K562 (cell line): ENCODE measurements at regions not wholly inside any gene's neighbourhood (a gene's known extent, or its start where the extent isn't known, plus 50 kb on each side); places are given as distances from the start of the nearest gene placed in this dataset.

Source experiments
- BRD9 ChIP-seq: fragments of 450-650 bp; IDR thresholded peaks from 2 replicates; pipeline ENCODE4 v1.6.1; 2018; ENCODE audit warnings: low read depth; ENCODE audit not compliant: partially characterized antibody
- FIP1L1 ChIP-seq: fragments of 200-400 bp; formaldehyde crosslinking; IDR thresholded peaks from 2 replicates; pipeline ENCODE4 v1.6.1; 2018; ENCODE audit warnings: mild to moderate bottlenecking, low read depth, low read length; ENCODE audit not compliant: poor library complexity, severe bottlenecking
- KLF1 ChIP-seq: fragments of 450-650 bp; IDR thresholded peaks from 2 replicates; pipeline ENCODE4 v1.6.1; 2016; ENCODE audit warnings: missing genetic modification characterization, missing compliant biosample characterization
- MEF2D ChIP-seq: conservative IDR thresholded peaks from 2 replicates; pipeline ENCODE4 v1.6.1; 2016; ENCODE audit warnings: low read depth, missing genetic modification characterization, missing compliant biosample characterization
- SMARCA5 ChIP-seq: fragments of 450-650 bp; IDR thresholded peaks from 2 replicates; pipeline ENCODE4 v1.6.1; 2016
- SUPT5H ChIP-seq: fragments of 450-650 bp; IDR thresholded peaks from 2 replicates; pipeline ENCODE4 v1.6.1; 2016
- TEAD2 ChIP-seq: fragments of 450-650 bp; IDR thresholded peaks from 2 replicates; pipeline ENCODE4 v1.6.1; 2016; ENCODE audit warnings: missing genetic modification characterization, control low read depth, missing compliant biosample characterization
- ZNF316 ChIP-seq: fragments of 450-650 bp; IDR thresholded peaks from 2 replicates; pipeline ENCODE4 v1.6.1; 2016
- ZNF668 ChIP-seq: fragments of 250-450 bp; sonication (Bioruptor Pico); IDR thresholded peaks from 2 replicates; pipeline ENCODE4 v1.8.0; 2022; ENCODE audit warnings: mild to moderate bottlenecking, inconsistent platforms
- TF ChIP-seq, protein P1 (sequence below), 2 experiments: fragments of 450-650 bp; IDR thresholded peaks; 2 replicates each; pipeline ENCODE4 v1.6.1; 2016; ENCODE audit warnings: mild to moderate bottlenecking in 2 of 2, borderline replicate concordance in 1 of 2, low read depth in 1 of 2, moderate library complexity in 1 of 2
- TF ChIP-seq, protein P2 (sequence below): IDR thresholded peaks from 2 replicates; pipeline ENCODE4 v1.6.1; 2011; ENCODE audit not compliant: insufficient read length; ENCODE audit errors: extremely low read depth
- TF ChIP-seq, protein P3 (sequence below): fragments of 450-650 bp; IDR thresholded peaks from 2 replicates; pipeline ENCODE4 v1.6.1; 2018; ENCODE audit not compliant: partially characterized antibody
- TF ChIP-seq, protein P4 (sequence below): fragments of 450-650 bp; formaldehyde crosslinking; IDR thresholded peaks from 2 replicates; pipeline ENCODE4 v1.4.0; 2020; ENCODE audit warnings: mild to moderate bottlenecking, mixed read lengths

DNA sequence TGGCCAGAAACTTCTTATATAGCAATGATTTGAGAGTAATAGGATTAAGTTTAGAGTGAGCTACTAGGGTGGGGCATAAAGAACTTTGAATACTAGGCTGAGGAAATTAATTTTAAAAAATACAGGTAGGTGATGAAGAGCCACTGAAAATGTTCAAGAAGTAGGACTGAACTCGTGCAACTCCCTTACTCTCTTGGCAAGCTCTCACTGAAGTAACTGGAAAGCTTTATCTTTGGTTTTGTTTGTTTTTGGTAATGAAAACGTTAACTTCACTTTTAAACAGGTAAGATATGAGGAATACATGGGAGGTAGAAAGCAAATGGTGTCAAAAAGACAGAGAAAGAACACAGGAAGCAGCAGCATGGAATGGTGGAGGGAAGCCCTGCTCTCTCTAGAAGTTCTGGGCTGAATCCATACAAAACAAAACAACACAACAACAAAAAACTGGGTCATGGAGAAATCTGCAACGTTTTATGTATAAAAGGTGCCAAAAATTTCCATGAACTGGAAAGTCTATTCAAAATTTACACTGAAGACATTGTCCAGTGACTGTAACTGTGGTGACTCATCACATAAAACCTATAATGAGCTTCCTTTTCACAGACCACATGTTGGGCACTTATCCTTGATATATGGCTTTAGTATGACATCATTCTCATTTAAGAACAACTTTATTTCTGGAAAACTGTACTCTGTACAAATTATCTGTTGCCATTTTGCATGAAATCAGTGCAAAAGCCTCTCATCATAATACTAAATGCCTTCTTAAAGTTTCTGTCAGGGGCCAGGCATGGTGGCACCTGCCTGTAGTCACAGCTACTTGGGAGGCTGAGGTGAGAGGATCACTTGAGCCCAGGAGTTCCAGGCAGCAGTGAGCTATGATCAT is 91.2 kb upstream of the CHD1 start (continued):
- TF ChIP-seq, protein P1, sequence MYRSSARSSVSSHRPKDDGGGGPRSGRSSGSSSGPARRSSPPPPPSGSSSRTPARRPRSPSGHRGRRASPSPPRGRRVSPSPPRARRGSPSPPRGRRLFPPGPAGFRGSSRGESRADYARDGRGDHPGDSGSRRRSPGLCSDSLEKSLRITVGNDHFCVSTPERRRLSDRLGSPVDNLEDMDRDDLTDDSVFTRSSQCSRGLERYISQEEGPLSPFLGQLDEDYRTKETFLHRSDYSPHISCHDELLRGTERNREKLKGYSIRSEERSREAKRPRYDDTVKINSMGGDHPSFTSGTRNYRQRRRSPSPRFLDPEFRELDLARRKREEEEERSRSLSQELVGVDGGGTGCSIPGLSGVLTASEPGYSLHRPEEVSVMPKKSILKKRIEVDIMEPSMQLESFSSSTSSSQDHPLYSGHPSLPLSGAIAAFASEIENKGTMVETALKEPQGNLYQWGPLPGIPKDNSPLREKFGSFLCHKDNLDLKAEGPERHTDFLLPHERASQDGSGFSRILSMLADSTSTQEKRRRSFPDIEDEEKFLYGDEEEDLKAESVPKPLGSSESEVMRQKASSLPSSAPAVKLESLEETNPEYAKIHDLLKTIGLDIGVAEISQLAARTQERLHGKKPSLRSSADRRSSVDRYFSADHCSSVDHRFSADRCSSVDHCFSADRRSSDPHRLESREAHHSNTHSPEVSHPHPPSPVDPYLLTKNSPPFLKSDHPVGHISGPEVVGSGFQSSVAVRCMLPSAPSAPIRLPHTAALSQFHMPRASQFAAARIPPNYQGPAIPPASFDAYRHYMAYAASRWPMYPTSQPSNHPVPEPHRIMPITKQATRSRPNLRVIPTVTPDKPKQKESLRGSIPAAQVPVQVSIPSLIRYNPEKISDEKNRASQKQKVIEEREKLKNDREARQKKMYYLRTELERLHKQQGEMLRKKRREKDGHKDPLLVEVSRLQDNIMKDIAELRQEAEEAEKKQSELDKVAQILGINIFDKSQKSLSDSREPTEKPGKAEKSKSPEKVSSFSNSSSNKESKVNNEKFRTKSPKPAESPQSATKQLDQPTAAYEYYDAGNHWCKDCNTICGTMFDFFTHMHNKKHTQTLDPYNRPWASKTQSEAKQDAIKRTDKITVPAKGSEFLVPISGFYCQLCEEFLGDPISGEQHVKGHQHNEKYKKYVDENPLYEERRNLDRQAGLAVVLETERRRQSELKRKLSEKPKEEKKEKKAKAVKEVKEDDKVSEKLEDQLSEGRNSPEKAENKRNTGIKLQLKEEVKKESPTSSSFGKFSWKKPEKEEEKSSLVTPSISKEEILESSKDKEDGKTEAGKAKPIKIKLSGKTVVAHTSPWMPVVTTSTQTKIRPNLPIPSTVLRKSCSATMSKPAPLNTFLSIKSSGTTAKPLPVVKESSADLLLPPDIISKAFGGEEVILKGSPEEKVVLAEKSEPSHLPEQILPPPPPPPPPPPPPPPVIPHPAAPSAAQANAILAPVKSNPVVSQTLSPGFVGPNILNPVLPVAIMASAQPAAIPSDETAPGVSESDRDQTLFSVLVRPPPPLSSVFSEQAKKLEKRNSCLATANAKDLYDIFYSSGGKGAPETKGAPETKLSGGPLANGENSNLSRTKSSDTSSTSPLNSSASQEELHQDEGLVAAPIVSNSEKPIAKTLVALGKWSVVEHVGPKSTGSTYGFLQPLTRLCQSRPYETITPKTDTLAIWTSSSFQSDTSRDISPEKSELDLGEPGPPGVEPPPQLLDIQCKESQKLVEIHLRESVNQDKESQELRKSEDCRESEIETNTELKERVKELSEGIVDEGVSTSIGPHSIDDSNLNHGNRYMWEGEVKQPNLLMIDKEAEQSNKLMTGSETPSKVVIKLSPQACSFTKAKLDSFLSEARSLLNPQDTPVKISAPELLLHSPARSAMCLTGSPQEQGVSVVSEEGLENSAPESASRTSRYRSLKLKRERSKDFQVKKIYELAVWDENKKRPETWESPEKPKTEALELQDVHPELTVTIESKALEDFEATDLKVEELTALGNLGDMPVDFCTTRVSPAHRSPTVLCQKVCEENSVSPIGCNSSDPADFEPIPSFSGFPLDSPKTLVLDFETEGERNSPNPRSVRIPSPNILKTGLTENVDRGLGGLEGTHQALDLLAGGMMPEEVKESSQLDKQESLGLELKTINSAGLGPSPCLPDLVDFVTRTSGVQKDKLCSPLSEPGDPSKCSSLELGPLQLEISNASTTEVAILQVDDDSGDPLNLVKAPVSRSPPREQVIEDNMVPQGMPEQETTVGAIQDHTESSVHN (IDR thresholded peaks at IDR 0.05; ENCODE audit: borderline replicate concordance in 1 of 2, low read depth in 1 of 2): peak in 1 of 2 experiments; percentile 78; a peak in 1 of 4 replicates
- TF ChIP-seq, protein P2, sequence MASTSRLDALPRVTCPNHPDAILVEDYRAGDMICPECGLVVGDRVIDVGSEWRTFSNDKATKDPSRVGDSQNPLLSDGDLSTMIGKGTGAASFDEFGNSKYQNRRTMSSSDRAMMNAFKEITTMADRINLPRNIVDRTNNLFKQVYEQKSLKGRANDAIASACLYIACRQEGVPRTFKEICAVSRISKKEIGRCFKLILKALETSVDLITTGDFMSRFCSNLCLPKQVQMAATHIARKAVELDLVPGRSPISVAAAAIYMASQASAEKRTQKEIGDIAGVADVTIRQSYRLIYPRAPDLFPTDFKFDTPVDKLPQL: no peak
- TF ChIP-seq, protein P3, sequence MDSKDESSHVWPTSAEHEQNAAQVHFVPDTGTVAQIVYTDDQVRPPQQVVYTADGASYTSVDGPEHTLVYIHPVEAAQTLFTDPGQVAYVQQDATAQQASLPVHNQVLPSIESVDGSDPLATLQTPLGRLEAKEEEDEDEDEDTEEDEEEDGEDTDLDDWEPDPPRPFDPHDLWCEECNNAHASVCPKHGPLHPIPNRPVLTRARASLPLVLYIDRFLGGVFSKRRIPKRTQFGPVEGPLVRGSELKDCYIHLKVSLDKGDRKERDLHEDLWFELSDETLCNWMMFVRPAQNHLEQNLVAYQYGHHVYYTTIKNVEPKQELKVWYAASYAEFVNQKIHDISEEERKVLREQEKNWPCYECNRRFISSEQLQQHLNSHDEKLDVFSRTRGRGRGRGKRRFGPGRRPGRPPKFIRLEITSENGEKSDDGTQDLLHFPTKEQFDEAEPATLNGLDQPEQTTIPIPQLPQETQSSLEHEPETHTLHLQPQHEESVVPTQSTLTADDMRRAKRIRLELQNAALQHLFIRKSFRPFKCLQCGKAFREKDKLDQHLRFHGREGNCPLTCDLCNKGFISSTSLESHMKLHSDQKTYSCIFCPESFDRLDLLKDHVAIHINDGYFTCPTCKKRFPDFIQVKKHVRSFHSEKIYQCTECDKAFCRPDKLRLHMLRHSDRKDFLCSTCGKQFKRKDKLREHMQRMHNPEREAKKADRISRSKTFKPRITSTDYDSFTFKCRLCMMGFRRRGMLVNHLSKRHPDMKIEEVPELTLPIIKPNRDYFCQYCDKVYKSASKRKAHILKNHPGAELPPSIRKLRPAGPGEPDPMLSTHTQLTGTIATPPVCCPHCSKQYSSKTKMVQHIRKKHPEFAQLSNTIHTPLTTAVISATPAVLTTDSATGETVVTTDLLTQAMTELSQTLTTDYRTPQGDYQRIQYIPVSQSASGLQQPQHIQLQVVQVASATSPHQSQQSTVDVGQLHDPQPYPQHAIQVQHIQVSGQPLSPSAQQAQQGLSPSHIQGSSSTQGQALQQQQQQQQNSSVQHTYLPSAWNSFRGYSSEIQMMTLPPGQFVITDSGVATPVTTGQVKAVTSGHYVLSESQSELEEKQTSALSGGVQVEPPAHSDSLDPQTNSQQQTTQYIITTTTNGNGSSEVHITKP: no peak
- TF ChIP-seq KLF1: no peak
- TF ChIP-seq MEF2D (tag): 0 out of 2 replicates have a peak, but pooled peaks have one; percentile 25
- no peak for TF ChIP-seq SUPT5H
- TF ChIP-seq FIP1L1: no peak
- no peak for TF ChIP-seq ZNF668
- TF ChIP-seq SMARCA5: no peak
- TF ChIP-seq, protein P4, sequence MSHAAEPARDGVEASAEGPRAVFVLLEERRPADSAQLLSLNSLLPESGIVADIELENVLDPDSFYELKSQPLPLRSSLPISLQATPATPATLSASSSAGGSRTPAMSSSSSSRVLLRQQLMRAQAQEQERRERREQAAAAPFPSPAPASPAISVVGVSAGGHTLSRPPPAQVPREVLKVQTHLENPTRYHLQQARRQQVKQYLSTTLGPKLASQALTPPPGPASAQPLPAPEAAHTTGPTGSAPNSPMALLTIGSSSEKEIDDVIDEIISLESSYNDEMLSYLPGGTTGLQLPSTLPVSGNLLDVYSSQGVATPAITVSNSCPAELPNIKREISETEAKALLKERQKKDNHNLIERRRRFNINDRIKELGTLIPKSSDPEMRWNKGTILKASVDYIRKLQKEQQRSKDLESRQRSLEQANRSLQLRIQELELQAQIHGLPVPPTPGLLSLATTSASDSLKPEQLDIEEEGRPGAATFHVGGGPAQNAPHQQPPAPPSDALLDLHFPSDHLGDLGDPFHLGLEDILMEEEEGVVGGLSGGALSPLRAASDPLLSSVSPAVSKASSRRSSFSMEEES (CRISPR knock-in tag): no peak
- no peak for TF ChIP-seq TEAD2 (tag)
- TF ChIP-seq BRD9: no peak
- TF ChIP-seq ZNF316: peak; percentile 69
